Tibial nerve (tissue), 4 donors: ENCODE measurements at regions not wholly inside any gene's neighbourhood (a gene's known extent, or its start where the extent isn't known, plus 50 kb on each side); places are given as distances from the start of the nearest gene placed in this dataset.
A peak's percentile ranks its signal among the peaks of the same experiment; 100 is the strongest.

Experiments
- DNase-seq, 2 donors: peaks; one replicate each; pipeline ENCODE4 v3.0.0-alpha.2; 2019; ENCODE audit warnings: low spot score in 2 of 2
- H3K27ac ChIP-seq, 4 donors: fragments of 200-600 bp; sonication (generic) in 3 of 4; one replicate each; pipeline ENCODE4 v1.5.1; 2017 to 2019; ENCODE audit warnings: mild to moderate bottlenecking in 1 of 4
- H3K27me3 ChIP-seq, 2 donors: fragments of 200-600 bp; sonication (generic) in 1 of 2; one replicate each; pipeline versions ENCODE4 v1.5.1 to v1.6.0; 2017 to 2019
- H3K36me3 ChIP-seq, 3 donors: fragments of 200-600 bp; sonication (generic); one replicate each; pipeline ENCODE4 v1.5.1; 2018 to 2019
- H3K4me1 ChIP-seq, 4 donors: fragments of 200-600 bp; sonication (generic) in 3 of 4; one replicate each; pipeline ENCODE4 v1.5.1; 2017 to 2019
- H3K4me3 ChIP-seq, 4 donors: fragments of 200-600 bp; sonication (generic) in 3 of 4; one replicate each; pipeline ENCODE4 v1.5.1; 2017 to 2019; ENCODE audit warnings: mild to moderate bottlenecking in 1 of 4, moderate library complexity in 1 of 4
- H3K9me3 ChIP-seq, 4 donors: fragments of 200-600 bp; sonication (generic) in 3 of 4; one replicate each; pipeline ENCODE4 v1.5.1; 2017 to 2019
- CTCF ChIP-seq, 5 experiments: fragments of 200-600 bp in 3 of 5; fragments of 450-650 bp in 2 of 5; sonication (generic) in 3 of 5; IDR thresholded peaks; one replicate each; pipeline ENCODE4 v1.5.1; 2016 to 2019; ENCODE audit warnings: antibody characterized with exemption in 5 of 5, mild to moderate bottlenecking in 3 of 5, moderate library complexity in 2 of 5
- EP300 ChIP-seq, 2 donors: sonication (generic); formaldehyde crosslinking; IDR thresholded peaks; one replicate each; pipeline ENCODE4 v1.6.1; 2017; ENCODE audit warnings: antibody characterized with exemption in 2 of 2, mild to moderate bottlenecking in 1 of 2
- POLR2A ChIP-seq, 2 donors: fragments of 450-650 bp; IDR thresholded peaks; one replicate each; pipeline ENCODE4 v1.6.1; 2017; ENCODE audit warnings: antibody characterized with exemption in 2 of 2, mild to moderate bottlenecking in 2 of 2, moderate library complexity in 2 of 2
- WGBS, 2 donors: methylation state at CpG; one replicate each; pipeline ENCODE4 v1.1.5; 2018; 5-methylcytosine and 5-hydroxymethylcytosine counted together

- no peak overlapping the region for H3K27ac ChIP-seq
- H3K4me3 ChIP-seq: no peak overlapping the region
- DNase-seq: no peak
- no peaks in the 10 kb centered on the region for H3K4me1 ChIP-seq
- H3K36me3 ChIP-seq: no peaks in the 10 kb centered on the region
- no peaks in the 10 kb centered on the region for H3K27me3 ChIP-seq
- no peak for TF ChIP-seq POLR2A (IDR thresholded peaks at IDR 0.05)
- TF ChIP-seq CTCF (IDR thresholded peaks at IDR 0.05): no peak
- TF ChIP-seq EP300 (IDR thresholded peaks at IDR 0.05): no peak
- H3K9me3 ChIP-seq: no peaks in the 10 kb centered on the region
- WGBS, 2 donors: 79 to 88% methylated on average over 4 of the region's 4 CpGs
These were observed 1059.0 kb downstream of the TUSC7 start for GRCh38 chr3:117768581-117768980.

- Histone ChIP-seq H3K36me3 (no peaks in the 10 kb centered on the region), H3K9me3 (peaks cover 0 to 13% (median 0%) of the 10 kb centered on the region in 4 donors), H3K27ac (no peak overlapping the region), H3K4me1 (no peaks in the 10 kb centered on the region), H3K27me3 (no peaks in the 10 kb centered on the region), H3K4me3 (no peak overlapping the region)
- no peak for TF ChIP-seq CTCF (IDR thresholded peaks at IDR 0.05)
- TF ChIP-seq POLR2A (IDR thresholded peaks at IDR 0.05): no peak
- no peak for TF ChIP-seq EP300 (IDR thresholded peaks at IDR 0.05)
- DNase-seq: no peak
These were observed 1064.6 kb downstream of the TUSC7 start for GRCh38 chr3:117774130-117774529.

- no peak overlapping the region for H3K4me3 ChIP-seq
- 65 to 73% methylated on average over 2 of the region's 2 CpGs for WGBS, 2 donors
- no peaks in the 10 kb centered on the region for H3K27me3 ChIP-seq
- no peaks in the 10 kb centered on the region for H3K36me3 ChIP-seq
- H3K9me3 ChIP-seq: no peaks in the 10 kb centered on the region
- DNase-seq: no peak
- H3K4me1 ChIP-seq: peaks cover 0 to 15% (median 0%) of the 10 kb centered on the region in 4 donors
- no peak for TF ChIP-seq EP300 (IDR thresholded peaks at IDR 0.05)
- no peak for TF ChIP-seq POLR2A (IDR thresholded peaks at IDR 0.05)
- no peak for TF ChIP-seq CTCF (IDR thresholded peaks at IDR 0.05)
- H3K27ac ChIP-seq: no peak overlapping the region
These were observed 1076.8 kb downstream of the TUSC7 start for GRCh38 chr3:117786349-117786748.

GRCh38 chr3:117788061-117788460 lies 1078.5 kb downstream of the TUSC7 start:
- peaks cover 0 to 15% (median 0%) of the 10 kb centered on the region in 4 donors for H3K4me1 ChIP-seq
- TF ChIP-seq POLR2A (IDR thresholded peaks at IDR 0.05) (no peak), CTCF (IDR thresholded peaks at IDR 0.05) (no peak), EP300 (IDR thresholded peaks at IDR 0.05) (peak in 1 of 2 donors; percentile 12)
- H3K27ac ChIP-seq: no peak overlapping the region
- peak in 1 of 2 donors; percentile 36 for DNase-seq
- H3K4me3 ChIP-seq: no peak overlapping the region
- H3K36me3 ChIP-seq: no peaks in the 10 kb centered on the region
- H3K9me3 ChIP-seq: no peaks in the 10 kb centered on the region
- H3K27me3 ChIP-seq: peaks cover 0 to 6% of the 10 kb centered on the region in 2 donors

- Histone ChIP-seq H3K4me1 (peaks cover 0 to 15% (median 0%) of the 10 kb centered on the region in 4 donors), H3K27me3 (peaks cover 0 to 6% of the 10 kb centered on the region in 2 donors), H3K4me3 (no peak overlapping the region), H3K9me3 (no peaks in the 10 kb centered on the region), H3K36me3 (no peaks in the 10 kb centered on the region), H3K27ac (no peak overlapping the region)
- 56 to 61% methylated on average over 3 of the region's 3 CpGs for WGBS, 2 donors
- no peak for DNase-seq
- no peak for TF ChIP-seq CTCF (IDR thresholded peaks at IDR 0.05)
- TF ChIP-seq EP300 (IDR thresholded peaks at IDR 0.05): no peak
These were observed 1078.9 kb downstream of the TUSC7 start for GRCh38 chr3:117788506-117788905.
